Ecto neural progenitor cell (in vitro differentiated cells): ENCODE measurements at regions not wholly inside any gene's neighbourhood (a gene's known extent, or its start where the extent isn't known, plus 50 kb on each side); places are given as distances from the start of the nearest gene placed in this dataset.
A peak's percentile ranks its signal among the peaks of the same experiment; 100 is the strongest.

Experiments used
- DNase-seq: peaks from one replicate; pipeline ENCODE4 v3.0.0-alpha.2; 2018; ENCODE audit warnings: low spot score

GRCh38 chr16:50879873-50880695 lies 138.2 kb downstream of the CYLD start:
- DNase-seq, result peak; percentile 84

GRCh38 chr16:50878966-50879615 lies 137.2 kb downstream of the CYLD start:
- DNase-seq, result peak; percentile 43

GRCh38 chr16:50878536-50878935 lies 136.7 kb downstream of the CYLD start:
- no peak for DNase-seq

- DNase-seq, result peak; percentile 21
These were observed 134.4 kb downstream of the CYLD start for GRCh38 chr16:50876263-50876662.

GRCh38 chr16:50868577-50868976 lies 126.7 kb downstream of the CYLD start:
- DNase-seq, result no peak

GRCh38 chr16:50866806-50867205 lies 124.9 kb downstream of the CYLD start:
- no peak for DNase-seq

- peak; percentile 15 for DNase-seq
These were observed 122.5 kb downstream of the CYLD start for GRCh38 chr16:50864386-50864785.

- DNase-seq, result peak; percentile 26
These were observed 121.8 kb downstream of the CYLD start for GRCh38 chr16:50863644-50864144.

- peak; percentile 44 for DNase-seq
These were observed 121.1 kb downstream of the CYLD start for GRCh38 chr16:50862818-50863643.

GRCh38 chr16:50861970-50862411 lies 120.1 kb downstream of the CYLD start:
- DNase-seq, result peak; percentile 3

GRCh38 chr16:50861451-50861850 lies 119.6 kb downstream of the CYLD start:
- peak; percentile 26 for DNase-seq

- DNase-seq, result peak; percentile 44
These were observed 117.9 kb downstream of the CYLD start for GRCh38 chr16:50859628-50860360.

- DNase-seq, result peak; percentile 10
These were observed 117.2 kb downstream of the CYLD start for GRCh38 chr16:50858877-50859627.

GRCh38 chr16:50858376-50858775 lies 116.5 kb downstream of the CYLD start:
- DNase-seq, result peak; percentile 39

GRCh38 chr16:50857881-50858280 lies 116.0 kb downstream of the CYLD start:
- peak; percentile 27 for DNase-seq

- DNase-seq, result peak; percentile 24
These were observed 115.1 kb downstream of the CYLD start for GRCh38 chr16:50856991-50857390.

- DNase-seq, result peak; percentile 5
These were observed 111.4 kb downstream of the CYLD start for GRCh38 chr16:50853329-50853728.
